ENCODE measurements at regions not wholly inside any gene's neighbourhood (a gene's known extent, or its start where the extent isn't known, plus 50 kb on each side); places are given as distances from the start of the nearest gene placed in this dataset.

GRCh38 chr6:126685182-126685581, 345.3 kb downstream of the CENPW start:
- Histone ChIP-seq H3K27ac (no peak overlapping the region), H3K36me3 (no peaks in the 10 kb centered on the region), H3K27me3 (no peaks in the 10 kb centered on the region), H3K4me1 (no peaks in the 10 kb centered on the region), H3K4me3 (no peak overlapping the region), H3K9me3 (no peaks in the 10 kb centered on the region)
- TF ChIP-seq, protein P1, sequence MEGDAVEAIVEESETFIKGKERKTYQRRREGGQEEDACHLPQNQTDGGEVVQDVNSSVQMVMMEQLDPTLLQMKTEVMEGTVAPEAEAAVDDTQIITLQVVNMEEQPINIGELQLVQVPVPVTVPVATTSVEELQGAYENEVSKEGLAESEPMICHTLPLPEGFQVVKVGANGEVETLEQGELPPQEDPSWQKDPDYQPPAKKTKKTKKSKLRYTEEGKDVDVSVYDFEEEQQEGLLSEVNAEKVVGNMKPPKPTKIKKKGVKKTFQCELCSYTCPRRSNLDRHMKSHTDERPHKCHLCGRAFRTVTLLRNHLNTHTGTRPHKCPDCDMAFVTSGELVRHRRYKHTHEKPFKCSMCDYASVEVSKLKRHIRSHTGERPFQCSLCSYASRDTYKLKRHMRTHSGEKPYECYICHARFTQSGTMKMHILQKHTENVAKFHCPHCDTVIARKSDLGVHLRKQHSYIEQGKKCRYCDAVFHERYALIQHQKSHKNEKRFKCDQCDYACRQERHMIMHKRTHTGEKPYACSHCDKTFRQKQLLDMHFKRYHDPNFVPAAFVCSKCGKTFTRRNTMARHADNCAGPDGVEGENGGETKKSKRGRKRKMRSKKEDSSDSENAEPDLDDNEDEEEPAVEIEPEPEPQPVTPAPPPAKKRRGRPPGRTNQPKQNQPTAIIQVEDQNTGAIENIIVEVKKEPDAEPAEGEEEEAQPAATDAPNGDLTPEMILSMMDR (IDR thresholded peaks at IDR 0.05), result no peak
- no peak for TF ChIP-seq POLR2A (IDR thresholded peaks at IDR 0.05)
- DNase-seq, result no peak
- intact Hi-C loops (cut with DNase I; ENCODE audit: low total_unique reads), result no loop called here

- H3K36me3 ChIP-seq, result no peaks in the 10 kb centered on the region
- H3K27me3 ChIP-seq, result no peaks in the 10 kb centered on the region
- intact Hi-C loops (cut with DNase I; ENCODE audit: low total_unique reads), result no loop called here
- H3K4me1 ChIP-seq, result no peaks in the 10 kb centered on the region
- H3K4me3 ChIP-seq, result no peak overlapping the region
- no peak overlapping the region for H3K27ac ChIP-seq
- TF ChIP-seq, protein P1 (IDR thresholded peaks at IDR 0.05), result no peak
- TF ChIP-seq POLR2A (IDR thresholded peaks at IDR 0.05), result no peak
- peaks cover 0 to 2% of the 10 kb centered on the region in 2 donors for H3K9me3 ChIP-seq
- no peak for DNase-seq
These were observed 357.2 kb downstream of the CENPW start for GRCh38 chr6:126696921-126697693.

DNA sequence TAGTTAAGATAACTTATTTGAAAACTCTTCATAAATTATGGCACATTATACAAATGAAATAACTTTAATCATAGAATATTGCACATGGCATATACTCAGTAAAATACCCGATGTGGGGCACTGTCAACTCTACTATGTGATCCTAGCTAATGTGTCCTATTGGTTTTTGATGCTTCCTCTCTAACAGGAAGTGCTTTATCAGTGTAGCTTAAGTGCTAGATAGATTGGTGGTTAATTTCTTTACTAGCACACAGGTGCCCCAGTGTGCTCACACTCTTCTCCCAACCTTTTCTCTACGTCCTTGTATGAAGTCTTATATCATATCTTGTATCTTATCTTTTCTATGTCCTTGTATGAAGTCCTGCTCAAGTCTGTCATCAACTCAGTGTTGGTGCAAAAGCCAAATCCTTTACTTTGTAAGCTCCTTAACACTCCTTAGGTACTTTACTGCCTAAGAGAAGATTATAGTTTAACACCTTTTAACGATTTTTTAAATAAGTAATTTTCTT, 358.9 kb downstream of the CENPW start:
- Histone ChIP-seq H3K9me3 (no peaks in the 10 kb centered on the region), H3K27me3 (no peaks in the 10 kb centered on the region), H3K4me1 (no peaks in the 10 kb centered on the region), H3K4me3 (no peak overlapping the region), H3K27ac (no peak overlapping the region), H3K36me3 (no peaks in the 10 kb centered on the region)
- no peak for TF ChIP-seq POLR2A (IDR thresholded peaks at IDR 0.05)
- TF ChIP-seq, protein P1 (IDR thresholded peaks at IDR 0.05), result no peak
- DNase-seq, result no peak
- intact Hi-C loops (cut with DNase I; ENCODE audit: low total_unique reads), result no loop called here

GRCh38 chr6:126701676-126702560, 362.0 kb downstream of the CENPW start:
- Histone ChIP-seq H3K27ac (no peak overlapping the region), H3K36me3 (no peaks in the 10 kb centered on the region), H3K4me3 (no peak overlapping the region), H3K27me3 (no peaks in the 10 kb centered on the region), H3K4me1 (no peaks in the 10 kb centered on the region), H3K9me3 (no peaks in the 10 kb centered on the region)
- intact Hi-C loops (cut with DNase I; ENCODE audit: low total_unique reads), result no loop called here
- DNase-seq, result no peak
- TF ChIP-seq, protein P1 (IDR thresholded peaks at IDR 0.05), result no peak
- TF ChIP-seq POLR2A (IDR thresholded peaks at IDR 0.05), result no peak

DNA sequence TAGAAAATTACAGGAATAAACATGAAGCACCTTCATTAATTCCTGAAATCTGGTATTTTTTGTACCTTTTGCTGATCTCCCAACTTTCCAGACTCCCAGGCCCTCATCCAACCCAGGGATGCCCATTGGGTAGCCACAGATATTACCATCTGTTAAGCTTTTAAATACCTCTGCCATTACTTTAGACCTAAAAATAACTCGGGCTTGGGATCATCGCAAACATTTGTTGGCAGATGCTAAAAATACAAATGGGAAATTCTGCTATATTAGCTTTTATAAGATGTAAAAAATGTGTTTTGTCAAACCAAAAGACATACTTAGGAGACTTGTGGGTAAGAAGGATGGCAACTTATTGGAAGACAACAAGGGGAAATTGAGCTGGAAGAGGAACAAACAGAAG, 376.1 kb downstream of the CENPW start:
- Histone ChIP-seq H3K36me3 (no peaks in the 10 kb centered on the region), H3K27ac (no peak overlapping the region), H3K9me3 (no peaks in the 10 kb centered on the region), H3K4me3 (no peak overlapping the region), H3K27me3 (no peaks in the 10 kb centered on the region), H3K4me1 (no peaks in the 10 kb centered on the region)
- no peak for TF ChIP-seq POLR2A (IDR thresholded peaks at IDR 0.05)
- TF ChIP-seq, protein P1 (IDR thresholded peaks at IDR 0.05), result no peak
- DNase-seq, result no peak
- intact Hi-C loops (cut with DNase I; ENCODE audit: low total_unique reads), result no loop called here
